ENCODE measurements at regions not wholly inside any gene's neighbourhood (a gene's known extent, or its start where the extent isn't known, plus 50 kb on each side); places are given as distances from the start of the nearest gene placed in this dataset.

- 11 to 47% methylated on average over 3 of the region's 3 CpGs for WGBS, 2 donors (ENCODE audit: low coverage in 1 of 2)
Observed at GRCh38 chr3:21927261-21927660, 176.3 kb upstream of the ZNF385D start.

GRCh38 chr3:21934591-21934990 lies 183.6 kb upstream of the ZNF385D start:
- no peak for ATAC-seq
- TF ChIP-seq POLR2A (IDR thresholded peaks at IDR 0.05): no peak
- no peak for TF ChIP-seq EP300 (IDR thresholded peaks at IDR 0.05)
- no peak for TF ChIP-seq CTCF (IDR thresholded peaks at IDR 0.05)
- TF ChIP-seq POLR2AphosphoS5 (IDR thresholded peaks at IDR 0.05): no peak
- no peak overlapping the region for H3K4me3 ChIP-seq
- H3K27me3 ChIP-seq: no peaks in the 10 kb centered on the region
- H3K36me3 ChIP-seq: no peaks in the 10 kb centered on the region
- H3K27ac ChIP-seq: no peak overlapping the region
- H3K9me3 ChIP-seq: no peaks in the 10 kb centered on the region
- H3K4me1 ChIP-seq: peaks cover 0 to 7% (median 0%) of the 10 kb centered on the region in 3 donors

More at GRCh38 chr3:21927261-21927660, 176.3 kb upstream of the ZNF385D start:
- no peak for ATAC-seq
- Histone ChIP-seq H3K36me3 (no peaks in the 10 kb centered on the region), H3K4me3 (no peak overlapping the region), H3K9me3 (no peaks in the 10 kb centered on the region), H3K27ac (no peak overlapping the region), H3K4me1 (no peaks in the 10 kb centered on the region), H3K27me3 (no peaks in the 10 kb centered on the region)
- no peak for TF ChIP-seq EP300 (IDR thresholded peaks at IDR 0.05)
- TF ChIP-seq POLR2AphosphoS5 (IDR thresholded peaks at IDR 0.05): no peak
- no peak for TF ChIP-seq CTCF (IDR thresholded peaks at IDR 0.05)
- TF ChIP-seq POLR2A (IDR thresholded peaks at IDR 0.05): no peak

GRCh38 chr3:21936207-21936606 lies 185.2 kb upstream of the ZNF385D start:
- no peak for ATAC-seq
- TF ChIP-seq POLR2A (IDR thresholded peaks at IDR 0.05) (no peak), POLR2AphosphoS5 (IDR thresholded peaks at IDR 0.05) (no peak), EP300 (IDR thresholded peaks at IDR 0.05) (no peak), CTCF (IDR thresholded peaks at IDR 0.05) (no peak)
- 25 to 86% methylated on average over 2 of the region's 2 CpGs for WGBS, 2 donors (ENCODE audit: low coverage in 1 of 2)

GRCh38 chr3:21938267-21938681 lies 187.3 kb upstream of the ZNF385D start:
- 89 to 96% methylated on average over 4 to 5 of the region's 5 CpGs for WGBS, 2 donors (ENCODE audit: low coverage in 1 of 2)
- Histone ChIP-seq H3K4me3 (no peak overlapping the region), H3K4me1 (peaks cover 0 to 13% (median 0%) of the 10 kb centered on the region in 3 donors), H3K27me3 (no peaks in the 10 kb centered on the region), H3K9me3 (no peaks in the 10 kb centered on the region), H3K36me3 (no peaks in the 10 kb centered on the region), H3K27ac (no peak overlapping the region)
- ATAC-seq: no peak
- TF ChIP-seq EP300 (IDR thresholded peaks at IDR 0.05): no peak
- TF ChIP-seq POLR2AphosphoS5 (IDR thresholded peaks at IDR 0.05): no peak
- no peak for TF ChIP-seq POLR2A (IDR thresholded peaks at IDR 0.05)
- no peak for TF ChIP-seq CTCF (IDR thresholded peaks at IDR 0.05)

More at GRCh38 chr3:21936207-21936606, 185.2 kb upstream of the ZNF385D start:
- Histone ChIP-seq H3K4me1 (peaks cover 0 to 7% (median 0%) of the 10 kb centered on the region in 3 donors), H3K9me3 (no peaks in the 10 kb centered on the region), H3K27ac (no peak overlapping the region), H3K36me3 (no peaks in the 10 kb centered on the region), H3K4me3 (no peak overlapping the region), H3K27me3 (no peaks in the 10 kb centered on the region)

GRCh38 chr3:21942328-21942727 lies 191.3 kb upstream of the ZNF385D start:
- 39 to 48% methylated on average over 5 to 6 of the region's 6 CpGs for WGBS, 2 donors (ENCODE audit: low coverage in 1 of 2)
- Histone ChIP-seq H3K27ac (no peak overlapping the region), H3K9me3 (no peaks in the 10 kb centered on the region), H3K27me3 (no peaks in the 10 kb centered on the region), H3K4me1 (peaks cover 0 to 7% (median 0%) of the 10 kb centered on the region in 3 donors), H3K36me3 (no peaks in the 10 kb centered on the region), H3K4me3 (no peak overlapping the region)
- ATAC-seq: no peak
- TF ChIP-seq CTCF (IDR thresholded peaks at IDR 0.05) (no peak), POLR2A (IDR thresholded peaks at IDR 0.05) (no peak), POLR2AphosphoS5 (IDR thresholded peaks at IDR 0.05) (no peak), EP300 (IDR thresholded peaks at IDR 0.05) (no peak)

All from gastroesophageal sphincter (tissue), 4 donors.